IMR-90 (cell line): ENCODE measurements at regions not wholly inside any gene's neighbourhood (a gene's known extent, or its start where the extent isn't known, plus 50 kb on each side); places are given as distances from the start of the nearest gene placed in this dataset.

ENCODE experiments used
- ATAC-seq: fragments of 200-7000 bp; cut with Tn5 transposase; 2 replicates; pipeline ENCODE4 v1.9.1; 2020; ENCODE audit warnings: low read depth, mild to moderate bottlenecking, moderate library complexity
- BruUV-seq: library from RNA; stranded (reverse); fragments of 400-500 nt; replicated peaks from 2 replicates; lab custom pipeline; 2021; lab: Mats Ljungman, UMichigan
- CTCF ChIA-PET: fragments of 300-600 bp; formaldehyde crosslinking; extraction: SDS; loops from one replicate; lab custom pipeline; 2021; ENCODE audit warnings: antibody characterized with exemption; lab: Yijun Ruan, JAX
- POLR2A ChIA-PET: fragments of 300-600 bp; sonication (Branson Sonifier 250); formaldehyde crosslinking; loops from one replicate; lab custom pipeline; 2022; ENCODE audit warnings: antibody characterized with exemption; ENCODE audit not compliant: unreplicated experiment; lab: Charles Lee
- DNase-seq: peaks from one replicate; pipeline ENCODE4 v3.0.0; 2013
- H2AFZ ChIP-seq: replicated peaks from 2 replicates; pipeline ENCODE3; 2013; ENCODE audit warnings: low read length, mild to moderate bottlenecking; ENCODE audit not compliant: poor library complexity
- H2AK5ac ChIP-seq: 2 replicates; pipeline ENCODE4 v1.6.1; 2013; ENCODE audit warnings: low read depth, low read length, inconsistent platforms
- H2AK9ac ChIP-seq: replicated peaks from 2 replicates; pipeline ENCODE3; 2013; ENCODE audit warnings: mild to moderate bottlenecking, low read depth, low read length, moderate library complexity; ENCODE audit not compliant: poor library complexity
- H2BK120ac ChIP-seq: 2 replicates; pipeline ENCODE4 v1.6.1; 2013; ENCODE audit warnings: low read depth, low read length, inconsistent platforms
- H2BK15ac ChIP-seq: 3 replicates; pipeline ENCODE4 v1.6.1; 2013; ENCODE audit warnings: low read depth, low read length, inconsistent platforms
- H2BK20ac ChIP-seq: 2 replicates; pipeline ENCODE4 v1.6.1; 2013; ENCODE audit warnings: low read depth, mild to moderate bottlenecking, inconsistent platforms, low read length, moderate library complexity
- H2BK5ac ChIP-seq: 2 replicates; pipeline ENCODE4 v1.6.1; 2013; ENCODE audit warnings: mild to moderate bottlenecking, low read depth, low read length, inconsistent platforms; ENCODE audit not compliant: poor library complexity, severe bottlenecking
- H3K14ac ChIP-seq: replicated peaks from 2 replicates; pipeline ENCODE4 v1.6.1; 2013; ENCODE audit warnings: low read depth, low read length, inconsistent platforms
- H3K18ac ChIP-seq: 2 replicates; pipeline ENCODE4 v1.6.1; 2013; ENCODE audit warnings: low read depth, low read length, control low read depth
- H3K23ac ChIP-seq: 2 replicates; pipeline ENCODE4 v1.6.1; 2013; ENCODE audit warnings: low read depth, low read length, inconsistent platforms
- H3K27ac ChIP-seq: 2 replicates; pipeline ENCODE4 v1.5.1; 2013; ENCODE audit warnings: mild to moderate bottlenecking, control low read depth, low read length; ENCODE audit not compliant: insufficient read depth
- H3K27me3 ChIP-seq: 2 replicates; pipeline ENCODE4 v1.6.1; 2013; ENCODE audit warnings: low read length; ENCODE audit not compliant: control insufficient read depth, insufficient read depth
- H3K36me3 ChIP-seq: 2 replicates; pipeline ENCODE4 v1.6.1; 2013; ENCODE audit warnings: low read length, mixed read lengths; ENCODE audit not compliant: control insufficient read depth, insufficient read depth
- H3K4ac ChIP-seq: 2 replicates; pipeline ENCODE4 v1.6.1; 2013; ENCODE audit warnings: low read depth, low read length, inconsistent platforms
- H3K4me1 ChIP-seq: 2 replicates; pipeline ENCODE4 v1.6.1; 2013; ENCODE audit warnings: low read length, mixed read lengths; ENCODE audit not compliant: control insufficient read depth, insufficient read depth
- H3K4me2 ChIP-seq: 2 replicates; pipeline ENCODE4 v1.6.1; 2013; ENCODE audit warnings: low read depth, mild to moderate bottlenecking, control low read depth, low read length, moderate library complexity
- H3K4me3 ChIP-seq: 2 replicates; pipeline ENCODE4 v1.5.1; 2013; ENCODE audit warnings: low read depth, mild to moderate bottlenecking, control low read depth, low read length, moderate library complexity; ENCODE audit not compliant: insufficient read depth
- H3K56ac ChIP-seq: 2 replicates; pipeline ENCODE4 v1.6.1; 2013; ENCODE audit warnings: low read length, inconsistent platforms; ENCODE audit not compliant: insufficient read depth; ENCODE audit errors: extremely low read depth
- H3K79me1 ChIP-seq, 2 experiments: 2 replicates each; pipeline ENCODE4 v1.6.1; 2013; ENCODE audit warnings: low read length in 2 of 2, inconsistent platforms in 1 of 2, low read depth in 1 of 2
- H3K9ac ChIP-seq: 2 replicates; pipeline ENCODE4 v1.6.1; 2013; ENCODE audit warnings: low read depth, low read length, control low read depth
- H3K9me1 ChIP-seq: 2 replicates; pipeline ENCODE4 v1.6.1; 2013; ENCODE audit warnings: low read length, inconsistent platforms; ENCODE audit not compliant: insufficient read depth
- H3K9me3 ChIP-seq: 2 replicates; pipeline ENCODE4 v1.6.1; 2013; ENCODE audit warnings: low read length; ENCODE audit not compliant: control insufficient read depth, insufficient read depth
- H4K20me1 ChIP-seq: 2 replicates; pipeline ENCODE4 v1.6.1; 2013; ENCODE audit warnings: low read length, inconsistent platforms; ENCODE audit not compliant: insufficient read depth
- H4K5ac ChIP-seq: 2 replicates; pipeline ENCODE4 v1.6.1; 2013; ENCODE audit warnings: mild to moderate bottlenecking, low read depth, low read length, control low read depth
- H4K8ac ChIP-seq, 2 experiments: 2 replicates each; pipeline ENCODE4 v1.6.1; 2013; ENCODE audit warnings: low read depth in 2 of 2, low read length in 2 of 2, control low read depth in 1 of 2, inconsistent platforms in 1 of 2
- H4K91ac ChIP-seq: 2 replicates; pipeline ENCODE4 v1.6.1; 2013; ENCODE audit warnings: low read depth, low read length, inconsistent platforms; ENCODE audit not compliant: insufficient read depth
- BHLHE40 ChIP-seq: fragments of 150-350 bp; IDR thresholded peaks from 2 replicates; pipeline ENCODE4 v1.6.1; 2016; ENCODE audit warnings: mild to moderate bottlenecking, low read depth, low read length
- CEBPB ChIP-seq: IDR thresholded peaks from 2 replicates; pipeline ENCODE4 v1.6.1; 2012; ENCODE audit warnings: low read depth, low read length, improper control_type of control experiment
- MAZ ChIP-seq: IDR thresholded peaks from 2 replicates; pipeline ENCODE4 v1.6.1; 2012; ENCODE audit warnings: low read depth, mild to moderate bottlenecking, low read length, improper control_type of control experiment, moderate library complexity, borderline replicate concordance
- MXI1 ChIP-seq: IDR thresholded peaks from 2 replicates; pipeline ENCODE4 v1.6.1; 2012; ENCODE audit warnings: low read depth, mild to moderate bottlenecking, low read length, moderate library complexity, borderline replicate concordance
- NFE2L2 ChIP-seq: fragments of 150-350 bp; IDR thresholded peaks from 2 replicates; pipeline ENCODE4 v1.6.1; 2016; ENCODE audit warnings: low read depth, mild to moderate bottlenecking, low read length
- RFX5 ChIP-seq: IDR thresholded peaks from 2 replicates; pipeline ENCODE4 v1.8.0; 2012; ENCODE audit warnings: low read depth, mild to moderate bottlenecking, low read length, moderate library complexity
- SMC3 ChIP-seq: fragments of 150-350 bp; IDR thresholded peaks from 2 replicates; pipeline ENCODE4 v1.6.1; 2016; ENCODE audit warnings: low read depth, mild to moderate bottlenecking, antibody characterized with exemption, low read length, moderate library complexity
- WGBS, 2 experiments: methylation state at CpG; one replicate each; pipeline versions ENCODE4 v1.1.5 to v1.1.7; 2013; ENCODE audit warnings: missing lambda C conversion rate in 2 of 2; ENCODE audit not compliant: insufficient read length in 1 of 2; ENCODE audit errors: extremely low coverage in 2 of 2; 5-methylcytosine and 5-hydroxymethylcytosine counted together
- dilution Hi-C: fragments of 300-500 bp; cut with HindIII; formaldehyde crosslinking; loops from one replicate; pipeline ENCODE4 v1.14.3; 2018; ENCODE audit warnings: low sequenced_read_pairs; ENCODE audit not compliant: unreplicated experiment
- in situ Hi-C: fragments of 300-500 bp; cut with MboI; formaldehyde crosslinking; loops from 3 replicates; pipeline ENCODE4 v1.14.3; 2019; ENCODE audit warnings: low sequenced_read_pairs, inconsistent platforms, mixed read lengths
- intact Hi-C: fragments of 100-400 bp; cut with micrococcal nuclease; formaldehyde crosslinking; loops from 2 replicates; pipeline ENCODE4 v1.10.0; 2022
- TF ChIP-seq, protein P1 (sequence below): fragments of 150-350 bp; IDR thresholded peaks from 2 replicates; pipeline ENCODE4 v1.6.1; 2017; ENCODE audit warnings: mild to moderate bottlenecking, antibody characterized with exemption, low read length, low read depth
- TF ChIP-seq, protein P2 (sequence below): conservative IDR thresholded peaks from 2 replicates; pipeline ENCODE4 v1.5.1; 2012; ENCODE audit warnings: mild to moderate bottlenecking, low read depth, low read length, improper control_type of control experiment

DNA sequence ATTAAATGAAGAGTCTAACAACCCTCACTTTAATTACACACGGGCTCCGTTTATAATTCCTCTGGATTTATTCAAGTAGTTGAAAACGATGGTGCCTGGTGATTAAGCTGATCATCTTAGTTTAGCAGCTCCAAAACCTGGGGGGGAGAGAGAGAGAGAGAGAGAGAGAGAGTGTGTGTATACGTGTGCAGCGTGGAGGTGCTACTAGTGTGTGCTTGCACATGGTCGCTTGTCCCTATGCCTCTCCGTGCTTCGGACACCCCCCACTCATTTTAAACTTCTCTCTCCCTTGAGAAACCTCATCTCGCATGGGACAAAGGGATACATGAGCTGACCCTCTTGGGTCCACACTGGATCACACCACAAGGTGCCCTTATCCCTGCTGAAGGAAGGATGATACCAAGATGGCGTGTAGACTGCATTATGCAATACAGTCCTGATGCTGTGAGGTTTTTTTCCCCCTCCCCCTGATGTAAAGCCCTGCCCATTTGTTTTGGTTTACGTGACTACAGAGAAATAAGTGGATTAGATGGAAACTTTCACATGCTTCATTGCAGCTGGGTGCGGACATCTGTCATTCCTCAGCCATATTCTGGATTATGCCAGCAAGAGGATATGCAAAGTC lies 320.8 kb downstream of the ZNF536 start:
- no peak overlapping the region for H4K5ac ChIP-seq
- TF ChIP-seq MXI1 (no peak), NFE2L2 (no peak), RFX5 (no peak), BHLHE40 (no peak), MAZ (no peak), CEBPB (no peak), SMC3 (no peak)
- TF ChIP-seq, protein P1, sequence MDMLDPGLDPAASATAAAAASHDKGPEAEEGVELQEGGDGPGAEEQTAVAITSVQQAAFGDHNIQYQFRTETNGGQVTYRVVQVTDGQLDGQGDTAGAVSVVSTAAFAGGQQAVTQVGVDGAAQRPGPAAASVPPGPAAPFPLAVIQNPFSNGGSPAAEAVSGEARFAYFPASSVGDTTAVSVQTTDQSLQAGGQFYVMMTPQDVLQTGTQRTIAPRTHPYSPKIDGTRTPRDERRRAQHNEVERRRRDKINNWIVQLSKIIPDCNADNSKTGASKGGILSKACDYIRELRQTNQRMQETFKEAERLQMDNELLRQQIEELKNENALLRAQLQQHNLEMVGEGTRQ: no peak
- TF ChIP-seq, protein P2, sequence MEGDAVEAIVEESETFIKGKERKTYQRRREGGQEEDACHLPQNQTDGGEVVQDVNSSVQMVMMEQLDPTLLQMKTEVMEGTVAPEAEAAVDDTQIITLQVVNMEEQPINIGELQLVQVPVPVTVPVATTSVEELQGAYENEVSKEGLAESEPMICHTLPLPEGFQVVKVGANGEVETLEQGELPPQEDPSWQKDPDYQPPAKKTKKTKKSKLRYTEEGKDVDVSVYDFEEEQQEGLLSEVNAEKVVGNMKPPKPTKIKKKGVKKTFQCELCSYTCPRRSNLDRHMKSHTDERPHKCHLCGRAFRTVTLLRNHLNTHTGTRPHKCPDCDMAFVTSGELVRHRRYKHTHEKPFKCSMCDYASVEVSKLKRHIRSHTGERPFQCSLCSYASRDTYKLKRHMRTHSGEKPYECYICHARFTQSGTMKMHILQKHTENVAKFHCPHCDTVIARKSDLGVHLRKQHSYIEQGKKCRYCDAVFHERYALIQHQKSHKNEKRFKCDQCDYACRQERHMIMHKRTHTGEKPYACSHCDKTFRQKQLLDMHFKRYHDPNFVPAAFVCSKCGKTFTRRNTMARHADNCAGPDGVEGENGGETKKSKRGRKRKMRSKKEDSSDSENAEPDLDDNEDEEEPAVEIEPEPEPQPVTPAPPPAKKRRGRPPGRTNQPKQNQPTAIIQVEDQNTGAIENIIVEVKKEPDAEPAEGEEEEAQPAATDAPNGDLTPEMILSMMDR: no peak
- H3K9me3 ChIP-seq: no peaks in the 10 kb centered on the region
- H3K56ac ChIP-seq: no peak overlapping the region
- intact Hi-C loops: no loop called here
- H3K4me3 ChIP-seq: no peak overlapping the region
- BruUV-seq: no TSS peak
- no peak overlapping the region for H2AK5ac ChIP-seq
- H3K27ac ChIP-seq: no peak overlapping the region
- no peak overlapping the region for H3K14ac ChIP-seq
- H3K9me1 ChIP-seq: no peaks in the 10 kb centered on the region
- H3K4me2 ChIP-seq: no peak overlapping the region
- no CpG with 5 or more reads among the region's 12 CpGs for WGBS, 2 experiments
- ATAC-seq (no peak), DNase-seq (no peak)
- no peak overlapping the region for H4K8ac ChIP-seq
- H3K4ac ChIP-seq: no peak overlapping the region
- H2BK5ac ChIP-seq: no peak overlapping the region
- no peak overlapping the region for H2BK20ac ChIP-seq
- H2AK9ac ChIP-seq: no peak overlapping the region
- H2AFZ ChIP-seq: no peak overlapping the region
- no peak overlapping the region for H4K91ac ChIP-seq
- no peak overlapping the region for H2BK15ac ChIP-seq
- no peak overlapping the region for H3K9ac ChIP-seq
- dilution Hi-C loops: no loop called here
- H4K20me1 ChIP-seq: no peaks in the 10 kb centered on the region
- H3K4me1 ChIP-seq: no peaks in the 10 kb centered on the region
- H3K27me3 ChIP-seq: peaks cover 15% of the 10 kb centered on the region
- in situ Hi-C loops: no loop called here
- POLR2A ChIA-PET: no interaction called here
- no peak overlapping the region for H2BK120ac ChIP-seq
- H3K18ac ChIP-seq: no peak overlapping the region
- no peak overlapping the region for H3K23ac ChIP-seq
- CTCF ChIA-PET: interaction anchor here (1.0 kb wide), 1 partner anchor 10 kb away, joined by 6 read pairs; no protein-coding TSS in a partner anchor
- H3K79me1 ChIP-seq: no peaks in the 10 kb centered on the region
- no peaks in the 10 kb centered on the region for H3K36me3 ChIP-seq
